ENCODE measurements at regions not wholly inside any gene's neighbourhood (a gene's known extent, or its start where the extent isn't known, plus 50 kb on each side); places are given as distances from the start of the nearest gene placed in this dataset.

DNA sequence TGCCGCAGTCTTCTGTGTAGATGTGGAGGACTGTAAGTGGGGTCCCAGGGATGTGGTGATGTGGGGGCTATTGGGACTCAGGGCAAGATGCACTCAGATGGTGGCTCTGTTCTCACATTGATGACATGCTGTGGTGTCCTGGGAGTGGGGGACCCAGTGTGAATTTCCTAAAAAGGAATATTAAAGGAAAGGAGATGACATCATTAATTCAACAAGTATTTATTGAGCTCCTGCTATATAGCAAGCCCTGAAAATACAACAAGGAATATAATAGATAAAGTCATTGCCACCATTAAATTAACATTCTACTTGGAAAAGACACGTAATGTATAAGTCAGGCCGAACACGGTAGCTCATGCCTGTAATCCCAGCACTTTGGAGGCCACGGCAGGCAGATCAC, 61.9 kb upstream of the MNX1 start:
- H4K20me1 ChIP-seq (ENCODE audit: control insufficient read depth, insufficient read depth), result no peaks in the 10 kb centered on the region
- no TSS peak for BruUV-seq (replicated peaks)
- H3K4me3 ChIP-seq, result no peak overlapping the region
- WGBS (ENCODE audit: insufficient coverage, insufficient replicate concordance, low lambda C conversion rate, missing lambda C conversion rate), result 59% methylated on average over 5 of the region's 5 CpGs
- no peak overlapping the region for H3K4me2 ChIP-seq (ENCODE audit: control insufficient read depth, insufficient read depth)
- no peak overlapping the region for H3K9ac ChIP-seq (ENCODE audit: control insufficient read depth, insufficient read depth, low read length)
- no peaks in the 10 kb centered on the region for H3K79me2 ChIP-seq (ENCODE audit: control insufficient read depth, insufficient read depth, low read length)
- DNase-seq (ENCODE audit: low read depth, low spot score), result no peak
- H3K36me3 ChIP-seq (ENCODE audit: control insufficient read depth in 2 of 2, insufficient read depth in 2 of 2, low read length in 1 of 2), result no peaks in the 10 kb centered on the region
- intact Hi-C loops (cut with micrococcal nuclease; ENCODE audit: unreplicated experiment), result no loop called here
- ChIA-PET POLR2A (no interaction called here), CTCF (no interaction called here), SMC1A (ENCODE audit: uncharacterized antibody, unreplicated experiment) (no interaction called here), RAD21 (ENCODE audit: unreplicated experiment) (no interaction called here)
- H2AFZ ChIP-seq (ENCODE audit: control insufficient read depth, low read depth, low read length), result no peak overlapping the region
- no peak for FAIRE-seq
- H3K27me3 ChIP-seq (replicated peaks in 1 of 2; ENCODE audit: control insufficient read depth in 2 of 2, insufficient read depth in 2 of 2, low read length in 1 of 2), result peaks cover 0 to 2% of the 10 kb centered on the region in 2 experiments; a peak in 2 of 4 replicates
- no peaks in the 10 kb centered on the region for H3K9me3 ChIP-seq (replicated peaks; ENCODE audit: control insufficient read depth, insufficient read depth, low read length)
- TF ChIP-seq CBX5 (IDR thresholded peaks at IDR 0.05; ENCODE audit: low read depth), result no peak
- no peak for TF ChIP-seq NR2C1 (IDR thresholded peaks at IDR 0.05)
- no peak for TF ChIP-seq HSF1 (IDR thresholded peaks at IDR 0.05; ENCODE audit: low read depth, low read length)
- TF ChIP-seq ETV6 (conservative IDR thresholded peaks at IDR 0.05 in 1 of 2, IDR thresholded peaks at IDR 0.05 in 1 of 2; ENCODE audit: borderline replicate concordance in 1 of 2, low read depth in 1 of 2), result no peak
- TF ChIP-seq REST (IDR thresholded peaks at IDR 0.05; ENCODE audit: low read depth, low read length), result no peak
- no peaks in the 10 kb centered on the region for H3K4me1 ChIP-seq (ENCODE audit: control insufficient read depth, insufficient read depth, low read length)
- in situ Hi-C loops (cut with MboI), result no loop called here
- no peak for ATAC-seq
- H3K27ac ChIP-seq (ENCODE audit: control insufficient read depth, insufficient read depth), result no peak overlapping the region
